HL-60 (cell line): ENCODE measurements at regions not wholly inside any gene's neighbourhood (a gene's known extent, or its start where the extent isn't known, plus 50 kb on each side); places are given as distances from the start of the nearest gene placed in this dataset.
A peak's percentile ranks its signal among the peaks of the same experiment; 100 is the strongest.

ENCODE experiments used
- DNase-seq, 2 experiments: peaks; one replicate each; pipeline ENCODE4 v3.0.0-alpha.2; 2010 to 2020; ENCODE audit warnings: low read depth in 1 of 2, low spot score in 1 of 2
- H3K27ac ChIP-seq: fragments of 250-450 bp; sonication (Bioruptor Pico); replicated peaks from 2 replicates; pipeline ENCODE4 v1.5.1; 2020; ENCODE audit warnings: mild to moderate bottlenecking, moderate library complexity
- H3K27me3 ChIP-seq: fragments of 250-450 bp; sonication (Bioruptor Pico); 2 replicates; pipeline ENCODE4 v1.5.1; 2021; ENCODE audit warnings: mild to moderate bottlenecking, moderate library complexity; ENCODE audit not compliant: insufficient read depth, poor library complexity, severe bottlenecking
- H3K4me3 ChIP-seq: replicated peaks from 2 replicates; pipeline ENCODE4 v1.5.1; 2011; ENCODE audit warnings: mild to moderate bottlenecking, control low read depth, low read length; ENCODE audit not compliant: insufficient read depth
- GABPA ChIP-seq: IDR thresholded peaks from 2 replicates; pipeline ENCODE4 v1.6.1; 2012; ENCODE audit warnings: low read depth
- POLR2AphosphoS5 ChIP-seq: IDR thresholded peaks from 2 replicates; pipeline ENCODE4 v1.6.1; 2012; ENCODE audit warnings: low read depth
- REST ChIP-seq: IDR thresholded peaks from 2 replicates; pipeline ENCODE4 v1.6.1; 2012; ENCODE audit warnings: low read depth; ENCODE audit not compliant: insufficient replicate concordance
- SPI1 ChIP-seq: IDR thresholded peaks from 2 replicates; pipeline ENCODE4 v1.6.1; 2012; ENCODE audit warnings: low read depth, mild to moderate bottlenecking, borderline replicate concordance
- TF ChIP-seq, protein P1 (sequence below): IDR thresholded peaks from one replicate; pipeline ENCODE4 v1.5.1; 2011; ENCODE audit warnings: low read length, control low read depth, inconsistent platforms; ENCODE audit not compliant: insufficient read depth

DNA sequence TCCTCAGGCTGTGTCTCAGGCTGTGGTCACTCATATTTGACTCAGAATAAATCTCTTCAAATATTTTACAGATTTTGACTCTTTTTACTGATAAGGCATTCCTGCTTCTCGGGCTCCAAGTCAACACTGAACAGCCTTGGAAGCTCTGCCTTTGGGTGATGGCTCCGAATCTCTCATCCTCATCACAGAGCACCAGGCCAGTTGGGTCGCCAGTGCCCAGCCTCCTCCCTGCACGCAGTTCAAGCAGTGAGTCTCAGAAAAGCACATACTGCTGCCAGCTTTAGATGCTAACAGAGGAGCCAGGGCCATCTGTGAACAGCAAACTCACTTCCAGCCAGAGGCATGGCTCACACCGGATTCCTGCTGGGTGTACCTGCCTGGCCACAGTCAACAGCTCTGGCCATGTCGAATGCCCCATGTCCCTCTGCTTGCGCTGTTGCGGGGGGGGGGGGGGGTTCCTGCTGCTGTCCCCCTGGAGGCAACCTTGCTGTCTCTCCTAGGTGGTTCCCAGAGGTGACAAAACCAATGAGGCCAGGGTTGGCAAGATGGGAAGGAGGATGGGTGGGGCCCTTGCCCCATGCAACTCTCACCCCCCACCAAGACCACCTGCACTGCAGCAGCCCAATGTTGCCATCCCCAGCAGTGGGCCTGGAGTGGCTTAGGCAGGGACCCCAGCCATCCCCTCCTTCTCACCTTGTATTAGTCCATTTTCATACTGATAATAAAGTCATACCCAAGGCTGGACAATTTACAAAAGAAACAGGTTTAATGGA is 248.8 kb downstream of the ERMARD start:
- Histone ChIP-seq H3K27me3 (no peaks in the 10 kb centered on the region), H3K4me3 (no peak overlapping the region), H3K27ac (no peak overlapping the region)
- no peak for DNase-seq
- TF ChIP-seq POLR2AphosphoS5: no peak
- TF ChIP-seq REST: no peak
- TF ChIP-seq GABPA: no peak
- no peak for TF ChIP-seq SPI1
- TF ChIP-seq, protein P1, sequence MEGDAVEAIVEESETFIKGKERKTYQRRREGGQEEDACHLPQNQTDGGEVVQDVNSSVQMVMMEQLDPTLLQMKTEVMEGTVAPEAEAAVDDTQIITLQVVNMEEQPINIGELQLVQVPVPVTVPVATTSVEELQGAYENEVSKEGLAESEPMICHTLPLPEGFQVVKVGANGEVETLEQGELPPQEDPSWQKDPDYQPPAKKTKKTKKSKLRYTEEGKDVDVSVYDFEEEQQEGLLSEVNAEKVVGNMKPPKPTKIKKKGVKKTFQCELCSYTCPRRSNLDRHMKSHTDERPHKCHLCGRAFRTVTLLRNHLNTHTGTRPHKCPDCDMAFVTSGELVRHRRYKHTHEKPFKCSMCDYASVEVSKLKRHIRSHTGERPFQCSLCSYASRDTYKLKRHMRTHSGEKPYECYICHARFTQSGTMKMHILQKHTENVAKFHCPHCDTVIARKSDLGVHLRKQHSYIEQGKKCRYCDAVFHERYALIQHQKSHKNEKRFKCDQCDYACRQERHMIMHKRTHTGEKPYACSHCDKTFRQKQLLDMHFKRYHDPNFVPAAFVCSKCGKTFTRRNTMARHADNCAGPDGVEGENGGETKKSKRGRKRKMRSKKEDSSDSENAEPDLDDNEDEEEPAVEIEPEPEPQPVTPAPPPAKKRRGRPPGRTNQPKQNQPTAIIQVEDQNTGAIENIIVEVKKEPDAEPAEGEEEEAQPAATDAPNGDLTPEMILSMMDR: no peak

GRCh38 chr6:169999367-169999766 is 247.9 kb downstream of the ERMARD start:
- H3K27ac ChIP-seq: no peak overlapping the region
- no peak for DNase-seq
- TF ChIP-seq POLR2AphosphoS5 (no peak), GABPA (no peak)
- TF ChIP-seq, protein P1: no peak
- no peaks in the 10 kb centered on the region for H3K27me3 ChIP-seq
- H3K4me3 ChIP-seq: no peak overlapping the region

DNA sequence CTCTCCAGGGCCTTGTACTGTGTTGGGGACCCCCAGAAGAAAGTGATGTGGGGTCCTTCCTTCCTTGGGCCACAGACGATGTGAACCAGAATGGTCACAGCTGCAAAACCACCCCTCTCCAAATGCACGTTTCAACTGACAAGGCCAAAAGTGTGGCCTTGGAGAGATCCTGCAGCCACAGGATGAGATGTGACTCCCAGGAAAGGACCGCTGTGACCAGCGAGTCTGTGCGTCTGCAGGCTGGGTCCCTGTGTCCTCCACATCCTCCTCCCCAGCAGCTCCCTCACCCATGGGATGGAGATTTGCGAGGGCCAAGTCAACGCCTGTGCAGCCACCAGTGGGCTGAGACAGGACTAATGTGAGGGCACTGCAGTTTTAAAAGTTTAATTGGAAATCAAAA is 247.0 kb downstream of the ERMARD start:
- DNase-seq: no peak
- TF ChIP-seq, protein P1: no peak
- no peak for TF ChIP-seq REST
- TF ChIP-seq SPI1: no peak
- TF ChIP-seq POLR2AphosphoS5: no peak
- TF ChIP-seq GABPA: no peak
- Histone ChIP-seq H3K4me3 (no peak overlapping the region), H3K27me3 (no peaks in the 10 kb centered on the region), H3K27ac (no peak overlapping the region)

DNA sequence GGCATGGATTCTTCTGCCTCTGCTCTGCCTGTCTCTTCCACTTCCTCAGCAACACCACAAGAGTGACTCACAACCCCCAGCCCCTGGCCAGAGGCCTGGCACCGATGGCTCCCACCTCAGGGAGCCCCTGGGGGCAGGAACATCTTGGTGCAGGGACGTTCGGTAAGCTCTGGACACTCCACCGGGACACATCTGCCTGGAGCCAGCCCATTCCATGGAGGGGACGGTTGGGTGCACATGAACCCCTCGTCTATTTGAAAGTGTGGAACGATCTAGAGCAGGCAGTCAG is 246.5 kb downstream of the ERMARD start:
- H3K27me3 ChIP-seq: no peaks in the 10 kb centered on the region
- no peak for TF ChIP-seq POLR2AphosphoS5
- no peak for TF ChIP-seq GABPA
- peak; percentile 66 for TF ChIP-seq SPI1
- peak; percentile 25 to 54 for DNase-seq
- no peak overlapping the region for H3K4me3 ChIP-seq
- H3K27ac ChIP-seq: peak overlapping the region; percentile 58
